ENCODE measurements at regions not wholly inside any gene's neighbourhood (a gene's known extent, or its start where the extent isn't known, plus 50 kb on each side); places are given as distances from the start of the nearest gene placed in this dataset.

DNA sequence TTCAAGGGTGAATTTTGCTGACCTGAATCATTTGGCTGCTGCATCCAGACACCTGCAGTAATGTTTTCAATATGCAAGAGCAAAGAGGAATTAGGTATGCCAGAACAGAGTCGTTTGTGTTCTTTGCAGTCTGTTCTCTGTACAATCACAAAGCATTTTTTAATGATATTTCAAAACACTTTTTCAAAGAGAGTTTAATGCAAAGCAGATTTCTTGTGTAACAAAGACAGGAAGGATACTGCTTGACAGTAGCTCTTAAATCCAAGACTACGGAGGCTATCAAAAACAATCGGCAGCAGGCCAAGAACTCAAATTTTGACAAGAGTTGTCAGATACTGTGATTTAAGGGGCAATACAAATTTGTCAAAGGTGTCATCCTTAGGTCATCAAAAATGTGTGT, 341.9 kb downstream of the GADD45G start:
- Histone ChIP-seq H4K12ac (ENCODE audit: low read depth, low read length) (no peak overlapping the region), H3K9me3 (ENCODE audit: insufficient read depth, low read depth, low read length) (peaks cover 3% of the 10 kb centered on the region), H3K4me2 (ENCODE audit: low read length) (no peak overlapping the region), H3K14ac (ENCODE audit: low read length) (no peak overlapping the region), H3K79me1 (ENCODE audit: low read length) (peaks cover 4% of the 10 kb centered on the region), H3K27me3 (ENCODE audit: insufficient read depth, low read length) (no peaks in the 10 kb centered on the region), H3K4me3 (ENCODE audit: low read depth, low read length) (no peak overlapping the region), H2AK5ac (ENCODE audit: low read length) (no peak overlapping the region), H2BK120ac (ENCODE audit: insufficient read depth, low read length, poor library complexity) (no peak overlapping the region), H3K18ac (ENCODE audit: low read length) (no peak overlapping the region), H4K8ac (ENCODE audit: low read depth, low read length) (no peak overlapping the region), H3K4ac (ENCODE audit: low read depth, low read length) (no peak overlapping the region), H3K23ac (ENCODE audit: low read length) (no peak overlapping the region), H2BK5ac (ENCODE audit: low read depth, low read length, poor library complexity) (no peak overlapping the region), H4K91ac (ENCODE audit: low read depth, low read length) (no peak overlapping the region), H3K9ac (ENCODE audit: low read length) (no peak overlapping the region), H3K27ac (ENCODE audit: low read depth, low read length) (no peak overlapping the region), H3K79me2 (ENCODE audit: control insufficient read depth, insufficient read depth, low read length, poor library complexity) (no peaks in the 10 kb centered on the region), H3K4me1 (ENCODE audit: control insufficient read depth in 1 of 2, insufficient read depth in 2 of 2, low read length in 2 of 2) (peaks cover 6 to 9% of the 10 kb centered on the region in 2 experiments), H2AFZ (ENCODE audit: insufficient read depth, low read length, poor library complexity) (no peak overlapping the region), H2BK12ac (ENCODE audit: low read length) (no peak overlapping the region), H3K36me3 (ENCODE audit: control insufficient read depth in 1 of 2, insufficient read depth in 2 of 2, low read length in 2 of 2) (no peaks in the 10 kb centered on the region)
- DNase-seq = no peak
- WGBS (ENCODE audit: extremely low coverage, insufficient coverage, insufficient read length) = no CpG with 5 or more reads among the region's 3 CpGs

DNA sequence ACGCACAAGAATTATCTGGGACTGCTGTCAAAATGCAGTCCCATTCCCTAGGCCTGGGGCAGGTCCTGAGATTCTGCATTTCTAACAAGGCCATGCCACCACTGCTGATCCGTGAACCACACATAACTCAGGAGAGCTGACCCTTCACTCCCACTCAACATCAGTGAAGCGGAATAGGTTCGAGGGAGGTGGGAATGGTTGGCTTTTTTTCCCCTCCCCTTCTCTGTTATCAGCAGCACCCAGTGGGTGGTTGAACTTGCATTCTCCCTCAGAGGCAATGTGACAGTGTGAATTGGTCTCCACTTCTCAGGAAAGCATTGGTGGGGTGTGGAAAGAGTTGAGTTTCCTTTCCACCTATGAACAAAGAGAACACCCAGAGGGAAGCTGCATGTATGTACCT, 344.3 kb downstream of the GADD45G start:
- Histone ChIP-seq H3K9me3 (ENCODE audit: insufficient read depth, low read depth, low read length) (peaks cover 3% of the 10 kb centered on the region), H3K79me1 (ENCODE audit: low read length) (no peaks in the 10 kb centered on the region), H3K4me2 (ENCODE audit: low read length) (no peak overlapping the region), H3K4me3 (ENCODE audit: low read depth, low read length) (no peak overlapping the region), H2BK12ac (ENCODE audit: low read length) (no peak overlapping the region), H2AK5ac (ENCODE audit: low read length) (no peak overlapping the region), H3K4me1 (ENCODE audit: control insufficient read depth in 1 of 2, insufficient read depth in 2 of 2, low read length in 2 of 2) (no peaks in the 10 kb centered on the region), H2BK5ac (ENCODE audit: low read depth, low read length, poor library complexity) (no peak overlapping the region), H3K27ac (ENCODE audit: low read depth, low read length) (no peak overlapping the region), H4K12ac (ENCODE audit: low read depth, low read length) (no peak overlapping the region), H3K9ac (ENCODE audit: low read length) (no peak overlapping the region), H2BK120ac (ENCODE audit: insufficient read depth, low read length, poor library complexity) (no peak overlapping the region), H4K91ac (ENCODE audit: low read depth, low read length) (no peak overlapping the region), H3K4ac (ENCODE audit: low read depth, low read length) (no peak overlapping the region), H3K27me3 (ENCODE audit: insufficient read depth, low read length) (no peaks in the 10 kb centered on the region), H3K79me2 (ENCODE audit: control insufficient read depth, insufficient read depth, low read length, poor library complexity) (no peaks in the 10 kb centered on the region), H2AFZ (ENCODE audit: insufficient read depth, low read length, poor library complexity) (no peak overlapping the region), H3K14ac (ENCODE audit: low read length) (no peak overlapping the region), H4K8ac (ENCODE audit: low read depth, low read length) (no peak overlapping the region), H3K18ac (ENCODE audit: low read length) (no peak overlapping the region), H3K36me3 (ENCODE audit: control insufficient read depth in 1 of 2, insufficient read depth in 2 of 2, low read length in 2 of 2) (no peaks in the 10 kb centered on the region), H3K23ac (ENCODE audit: low read length) (no peak overlapping the region)
- WGBS (ENCODE audit: extremely low coverage, insufficient coverage, insufficient read length) = no CpG with 5 or more reads among the region's 4 CpGs
- no peak for DNase-seq

DNA sequence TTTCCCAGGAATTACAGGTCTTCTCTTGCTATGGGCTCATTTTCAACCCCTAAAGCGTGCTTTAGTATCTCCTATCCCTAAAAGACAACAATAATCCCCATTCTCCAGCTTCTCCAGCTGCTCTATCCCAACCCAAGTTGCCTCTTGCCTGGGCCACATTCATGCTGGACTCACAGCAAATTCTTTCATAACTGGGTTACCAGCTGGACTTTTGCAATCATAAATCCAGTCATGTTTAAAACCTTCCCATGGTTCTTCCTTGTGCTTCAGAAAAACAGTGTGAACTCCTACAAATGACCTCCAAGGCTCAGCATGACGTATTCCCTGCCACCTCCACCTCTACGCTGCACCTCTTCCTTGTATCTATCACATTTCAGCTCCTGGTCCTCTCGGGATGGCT, 346.9 kb downstream of the GADD45G start:
- Histone ChIP-seq H3K27me3 (ENCODE audit: insufficient read depth, low read length) (no peaks in the 10 kb centered on the region), H2AFZ (ENCODE audit: insufficient read depth, low read length, poor library complexity) (no peak overlapping the region), H3K18ac (ENCODE audit: low read length) (no peak overlapping the region), H3K36me3 (ENCODE audit: control insufficient read depth in 1 of 2, insufficient read depth in 2 of 2, low read length in 2 of 2) (no peaks in the 10 kb centered on the region), H2BK120ac (ENCODE audit: insufficient read depth, low read length, poor library complexity) (no peak overlapping the region), H3K23ac (ENCODE audit: low read length) (no peak overlapping the region), H2BK5ac (ENCODE audit: low read depth, low read length, poor library complexity) (no peak overlapping the region), H4K12ac (ENCODE audit: low read depth, low read length) (no peak overlapping the region), H3K4me3 (ENCODE audit: low read depth, low read length) (no peak overlapping the region), H3K4me2 (ENCODE audit: low read length) (no peak overlapping the region), H4K91ac (ENCODE audit: low read depth, low read length) (no peak overlapping the region), H3K27ac (ENCODE audit: low read depth, low read length) (no peak overlapping the region), H3K4me1 (ENCODE audit: control insufficient read depth in 1 of 2, insufficient read depth in 2 of 2, low read length in 2 of 2) (no peaks in the 10 kb centered on the region), H2AK5ac (ENCODE audit: low read length) (no peak overlapping the region), H3K79me1 (ENCODE audit: low read length) (no peaks in the 10 kb centered on the region), H2BK12ac (ENCODE audit: low read length) (no peak overlapping the region), H3K4ac (ENCODE audit: low read depth, low read length) (no peak overlapping the region), H3K9me3 (ENCODE audit: insufficient read depth, low read depth, low read length) (no peaks in the 10 kb centered on the region), H3K79me2 (ENCODE audit: control insufficient read depth, insufficient read depth, low read length, poor library complexity) (no peaks in the 10 kb centered on the region), H3K14ac (ENCODE audit: low read length) (no peak overlapping the region), H4K8ac (ENCODE audit: low read depth, low read length) (no peak overlapping the region), H3K9ac (ENCODE audit: low read length) (no peak overlapping the region)
- DNase-seq = peak in 1 of 2 donors; percentile 35
- no CpG with 5 or more reads among the region's 4 CpGs for WGBS (ENCODE audit: extremely low coverage, insufficient coverage, insufficient read length)

DNA sequence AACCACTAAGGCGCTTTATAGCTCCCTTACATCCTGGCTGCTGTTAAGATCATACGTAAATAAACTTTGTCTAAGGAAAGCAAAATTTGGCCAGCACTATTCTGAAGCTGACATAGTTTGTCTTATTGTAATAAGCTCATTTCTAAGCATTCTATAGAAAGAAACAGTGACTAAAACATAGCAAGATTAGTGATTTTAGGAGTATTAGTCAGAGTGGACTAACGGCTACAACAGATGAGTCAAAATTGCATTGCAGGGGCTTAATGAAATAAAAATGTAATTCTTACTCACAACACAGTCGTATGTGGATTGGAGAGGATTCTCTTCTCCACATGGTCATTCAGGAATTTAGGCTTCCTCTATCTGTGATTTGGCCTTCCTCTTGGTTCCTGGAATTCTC, 347.6 kb downstream of the GADD45G start:
- Histone ChIP-seq H3K18ac (ENCODE audit: low read length) (no peak overlapping the region), H4K91ac (ENCODE audit: low read depth, low read length) (no peak overlapping the region), H3K4me2 (ENCODE audit: low read length) (no peak overlapping the region), H2AFZ (ENCODE audit: insufficient read depth, low read length, poor library complexity) (no peak overlapping the region), H2AK5ac (ENCODE audit: low read length) (no peak overlapping the region), H3K36me3 (ENCODE audit: control insufficient read depth in 1 of 2, insufficient read depth in 2 of 2, low read length in 2 of 2) (no peaks in the 10 kb centered on the region), H3K9me3 (ENCODE audit: insufficient read depth, low read depth, low read length) (no peaks in the 10 kb centered on the region), H2BK120ac (ENCODE audit: insufficient read depth, low read length, poor library complexity) (no peak overlapping the region), H3K23ac (ENCODE audit: low read length) (no peak overlapping the region), H4K12ac (ENCODE audit: low read depth, low read length) (no peak overlapping the region), H3K4me3 (ENCODE audit: low read depth, low read length) (no peak overlapping the region), H3K4me1 (ENCODE audit: control insufficient read depth in 1 of 2, insufficient read depth in 2 of 2, low read length in 2 of 2) (no peaks in the 10 kb centered on the region), H2BK5ac (ENCODE audit: low read depth, low read length, poor library complexity) (no peak overlapping the region), H3K27me3 (ENCODE audit: insufficient read depth, low read length) (no peaks in the 10 kb centered on the region), H3K79me2 (ENCODE audit: control insufficient read depth, insufficient read depth, low read length, poor library complexity) (no peaks in the 10 kb centered on the region), H2BK12ac (ENCODE audit: low read length) (no peak overlapping the region), H3K14ac (ENCODE audit: low read length) (no peak overlapping the region), H3K79me1 (ENCODE audit: low read length) (no peaks in the 10 kb centered on the region), H3K4ac (ENCODE audit: low read depth, low read length) (no peak overlapping the region), H4K8ac (ENCODE audit: low read depth, low read length) (no peak overlapping the region), H3K27ac (ENCODE audit: low read depth, low read length) (no peak overlapping the region), H3K9ac (ENCODE audit: low read length) (no peak overlapping the region)
- no peak for DNase-seq
- WGBS (ENCODE audit: extremely low coverage, insufficient coverage, insufficient read length) = no CpG with 5 or more reads among the region's 4 CpGs
